ENCODE measurements at regions not wholly inside any gene's neighbourhood (a gene's known extent, or its start where the extent isn't known, plus 50 kb on each side); places are given as distances from the start of the nearest gene placed in this dataset.

DNA sequence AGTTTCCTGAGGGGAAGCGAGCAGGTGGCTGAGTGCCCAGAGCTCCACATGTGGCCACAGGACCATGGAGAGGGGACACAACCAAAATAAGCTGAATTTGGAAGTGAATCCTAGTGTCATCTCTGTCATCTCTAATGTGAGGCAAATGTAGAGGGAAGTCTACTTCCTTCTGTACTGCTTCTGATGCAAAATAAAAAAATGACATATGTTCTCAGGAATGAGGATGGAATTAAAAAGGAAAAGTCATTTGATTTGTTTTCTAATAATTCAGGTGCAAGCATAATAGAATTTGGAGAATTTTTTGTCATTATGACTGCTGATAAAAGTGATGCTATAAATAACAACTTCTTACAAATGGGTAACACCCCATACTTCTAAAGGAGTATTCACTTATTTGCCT, 59.5 kb upstream of the POU1F1 start:
- ChIA-PET POLR2A (no interaction called here), CTCF (no interaction called here)
- H3K27me3 Mint-ChIP-seq: peaks cover 0 to 2% (median 0%) of the 10 kb centered on the region in 5 donors
- ATAC-seq (no peak), DNase-seq (no peak)
- no peaks in the 10 kb centered on the region for H3K4me1 ChIP-seq (ENCODE audit: control insufficient read depth in 2 of 2, insufficient read depth in 2 of 2, low read length in 2 of 2)
- H3K9me3 ChIP-seq (ENCODE audit: control insufficient read depth in 2 of 3, low read length in 3 of 3): no peaks in the 10 kb centered on the region
- H3K27ac Mint-ChIP-seq: no peak overlapping the region
- no peaks in the 10 kb centered on the region for H3K36me3 Mint-ChIP-seq
- no peaks in the 10 kb centered on the region for H3K36me3 ChIP-seq (ENCODE audit: control insufficient read depth in 2 of 3, insufficient read depth in 3 of 3, low read length in 3 of 3)
- peaks cover 0 to 16% (median 0%) of the 10 kb centered on the region in 7 donors for H3K4me1 Mint-ChIP-seq
- no peak overlapping the region for H3K4me3 Mint-ChIP-seq
- no peaks in the 10 kb centered on the region for H3K27me3 ChIP-seq (ENCODE audit: control insufficient read depth in 2 of 2, insufficient read depth in 2 of 2, low read length in 2 of 2)
- peaks cover 0 to 5% (median 0%) of the 10 kb centered on the region in 11 donors for H3K9me3 Mint-ChIP-seq
- intact Hi-C loops (cut with micrococcal nuclease): no loop called here
- no peak overlapping the region for H3K4me3 ChIP-seq (ENCODE audit: low read length)
- no peak overlapping the region for H3K27ac ChIP-seq (ENCODE audit: low read depth, low read length)

DNA sequence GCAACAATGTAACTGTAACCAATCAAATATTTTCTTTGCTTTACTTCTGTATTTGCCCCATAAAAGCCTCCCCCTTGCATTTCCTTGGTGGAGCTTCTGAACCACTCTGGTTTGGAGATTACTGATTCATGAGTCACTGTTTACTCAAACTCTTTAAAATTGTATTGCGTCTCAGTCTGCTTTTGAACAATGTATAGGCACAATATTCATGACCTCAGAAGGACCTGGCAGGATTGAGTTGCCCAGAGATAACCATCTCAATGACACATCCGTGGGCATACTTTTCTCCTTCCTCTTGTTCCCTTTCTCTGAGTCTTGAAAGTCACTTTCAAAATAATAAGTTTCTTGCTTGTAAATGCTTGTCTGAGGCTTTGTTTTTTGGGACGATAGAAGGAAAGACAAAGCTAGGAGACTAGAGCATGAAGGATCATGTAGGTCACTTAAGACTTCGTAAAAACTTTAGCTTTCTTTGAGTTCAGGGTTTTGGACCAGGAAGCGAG, 57.1 kb upstream of the POU1F1 start:
- ATAC-seq (peak; percentile 78), DNase-seq (no peak)
- H3K4me1 ChIP-seq (ENCODE audit: control insufficient read depth in 2 of 2, insufficient read depth in 2 of 2, low read length in 2 of 2): no peaks in the 10 kb centered on the region
- no peaks in the 10 kb centered on the region for H3K27me3 ChIP-seq (ENCODE audit: control insufficient read depth in 2 of 2, insufficient read depth in 2 of 2, low read length in 2 of 2)
- Mint-ChIP-seq H3K4me1 (peaks cover 0 to 16% (median 0%) of the 10 kb centered on the region in 7 donors), H3K27ac (no peak overlapping the region), H3K9me3 (no peaks in the 10 kb centered on the region), H3K4me3 (no peak overlapping the region), H3K36me3 (no peaks in the 10 kb centered on the region), H3K27me3 (peaks cover 0 to 3% (median 0%) of the 10 kb centered on the region in 5 donors)
- no peak overlapping the region for H3K4me3 ChIP-seq (ENCODE audit: low read length)
- POLR2A ChIA-PET: no interaction called here
- CTCF ChIA-PET: interaction anchor here (0.5 kb wide), 1 partner anchor 756 kb away, joined by 7 read pairs; no protein-coding TSS in a partner anchor
- H3K9me3 ChIP-seq (ENCODE audit: control insufficient read depth in 2 of 3, low read length in 3 of 3): no peaks in the 10 kb centered on the region
- intact Hi-C loops (cut with micrococcal nuclease): no loop called here
- H3K36me3 ChIP-seq (ENCODE audit: control insufficient read depth in 2 of 3, insufficient read depth in 3 of 3, low read length in 3 of 3): no peaks in the 10 kb centered on the region
- no peak overlapping the region for H3K27ac ChIP-seq (ENCODE audit: low read depth, low read length)

DNA sequence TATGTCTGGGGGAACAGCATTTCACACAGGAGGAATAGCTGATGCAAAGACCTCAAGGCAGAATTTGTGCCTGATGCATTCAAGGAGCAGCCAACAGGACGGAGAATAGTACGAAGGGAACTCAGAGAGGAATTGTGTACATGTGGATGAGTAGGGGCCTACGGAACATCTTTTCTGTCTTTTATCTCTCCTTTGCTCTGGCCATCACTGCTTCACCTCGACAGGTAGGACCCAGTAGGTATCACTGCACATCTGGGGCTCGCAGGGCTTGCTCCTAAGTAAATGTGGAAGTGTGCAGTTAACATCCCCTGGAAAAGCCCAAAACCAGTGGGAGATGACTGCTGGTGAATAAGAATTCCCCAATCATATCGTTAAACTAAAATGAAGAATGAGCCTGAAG, 56.4 kb upstream of the POU1F1 start:
- Mint-ChIP-seq H3K27ac (no peak overlapping the region), H3K36me3 (no peaks in the 10 kb centered on the region), H3K9me3 (no peaks in the 10 kb centered on the region), H3K27me3 (peaks cover 0 to 3% (median 0%) of the 10 kb centered on the region in 5 donors), H3K4me3 (no peak overlapping the region), H3K4me1 (peaks cover 0 to 16% (median 0%) of the 10 kb centered on the region in 7 donors)
- no peaks in the 10 kb centered on the region for H3K36me3 ChIP-seq (ENCODE audit: control insufficient read depth in 2 of 3, insufficient read depth in 3 of 3, low read length in 3 of 3)
- no peaks in the 10 kb centered on the region for H3K4me1 ChIP-seq (ENCODE audit: control insufficient read depth in 2 of 2, insufficient read depth in 2 of 2, low read length in 2 of 2)
- ATAC-seq (no peak), DNase-seq (no peak)
- intact Hi-C loops (cut with micrococcal nuclease): no loop called here
- H3K4me3 ChIP-seq (ENCODE audit: low read length): no peak overlapping the region
- CTCF ChIA-PET: no interaction called here
- no peak overlapping the region for H3K27ac ChIP-seq (ENCODE audit: low read depth, low read length)
- H3K27me3 ChIP-seq (ENCODE audit: control insufficient read depth in 2 of 2, insufficient read depth in 2 of 2, low read length in 2 of 2): no peaks in the 10 kb centered on the region
- no peaks in the 10 kb centered on the region for H3K9me3 ChIP-seq (ENCODE audit: control insufficient read depth in 2 of 3, low read length in 3 of 3)
- POLR2A ChIA-PET: no interaction called here

DNA sequence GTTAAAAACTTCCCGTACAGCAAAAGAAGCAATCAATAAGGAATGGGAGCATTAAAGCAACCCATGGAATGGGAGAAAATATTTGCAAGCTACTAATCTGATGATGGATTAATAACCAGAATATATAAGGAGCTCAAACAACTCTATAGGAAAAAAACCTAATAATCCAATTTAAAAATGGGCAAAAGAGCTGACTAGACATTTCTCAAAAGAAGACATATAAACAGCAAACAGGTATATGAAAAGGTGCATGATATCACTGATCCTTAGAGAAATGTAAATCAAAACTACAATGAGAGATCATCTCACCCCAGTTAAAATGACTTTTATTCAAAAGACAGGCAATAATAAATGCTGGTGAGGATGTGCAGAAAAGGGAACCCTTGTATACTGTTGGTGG, 52.7 kb upstream of the POU1F1 start:
- intact Hi-C loops (cut with micrococcal nuclease): no loop called here
- peaks cover 0 to 3% (median 0%) of the 10 kb centered on the region in 5 donors for H3K36me3 Mint-ChIP-seq
- Histone ChIP-seq H3K9me3 (ENCODE audit: control insufficient read depth in 2 of 3, low read length in 3 of 3) (no peaks in the 10 kb centered on the region), H3K4me1 (ENCODE audit: control insufficient read depth in 2 of 2, insufficient read depth in 2 of 2, low read length in 2 of 2) (no peaks in the 10 kb centered on the region), H3K36me3 (ENCODE audit: control insufficient read depth in 2 of 3, insufficient read depth in 3 of 3, low read length in 3 of 3) (no peaks in the 10 kb centered on the region), H3K4me3 (ENCODE audit: low read length) (no peak overlapping the region), H3K27ac (ENCODE audit: low read depth, low read length) (no peak overlapping the region), H3K27me3 (ENCODE audit: control insufficient read depth in 2 of 2, insufficient read depth in 2 of 2, low read length in 2 of 2) (no peaks in the 10 kb centered on the region)
- peaks cover 7 to 10% (median 7%) of the 10 kb centered on the region in 5 donors for H3K27me3 Mint-ChIP-seq
- no peak for ATAC-seq
- peaks cover 0 to 16% (median 0%) of the 10 kb centered on the region in 7 donors for H3K4me1 Mint-ChIP-seq
- no peak for DNase-seq
- ChIA-PET CTCF (no interaction called here), POLR2A (no interaction called here)
- H3K27ac Mint-ChIP-seq: no peak overlapping the region
- H3K9me3 Mint-ChIP-seq: peaks cover 0 to 4% (median 0%) of the 10 kb centered on the region in 11 donors
- H3K4me3 Mint-ChIP-seq: no peak overlapping the region

Measured in naive thymus-derived CD4-positive, alpha-beta T cell (primary cell).